GM18951 (cell line): ENCODE measurements at regions not wholly inside any gene's neighbourhood (a gene's known extent, or its start where the extent isn't known, plus 50 kb on each side); places are given as distances from the start of the nearest gene placed in this dataset.

Experiments
- POLR2A ChIP-seq: IDR thresholded peaks from 4 replicates; pipeline ENCODE4 v1.6.1; 2011; ENCODE audit warnings: mild to moderate bottlenecking; ENCODE audit not compliant: insufficient read length, insufficient read depth; ENCODE audit errors: extremely low read depth
- in situ Hi-C: fragments of 300-500 bp; cut with MboI; formaldehyde crosslinking; loops from one replicate; pipeline ENCODE4 v1.12.0; 2022; ENCODE audit warnings: low sequenced_read_pairs, mixed read lengths, inconsistent platforms; ENCODE audit not compliant: unreplicated experiment

DNA sequence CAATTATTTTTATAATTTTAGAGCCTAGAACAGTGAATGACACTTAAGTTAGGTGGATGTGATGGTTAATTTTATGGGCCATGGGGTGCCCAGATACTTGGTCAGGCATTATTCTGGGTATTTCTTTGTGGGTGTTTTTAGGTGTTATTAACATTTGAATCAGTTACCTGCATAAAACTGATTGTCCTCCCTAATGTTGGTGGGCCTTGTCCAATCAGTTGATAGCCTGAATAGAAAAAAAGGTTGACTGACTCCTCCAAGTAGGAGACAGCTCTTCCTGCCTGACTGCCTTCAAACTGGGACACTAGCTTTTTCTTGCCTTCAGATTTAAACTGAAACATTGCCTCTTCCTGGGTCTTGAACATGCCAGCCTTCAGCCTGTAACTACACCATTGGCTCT is 312.9 kb upstream of the FIGN start:
- TF ChIP-seq POLR2A = no peak
- in situ Hi-C loops = no loop called here

GRCh38 chr2:164046040-164046439 is 310.2 kb upstream of the FIGN start:
- in situ Hi-C loops = no loop called here
- no peak for TF ChIP-seq POLR2A

- in situ Hi-C loops = no loop called here
- no peak for TF ChIP-seq POLR2A
Measured at GRCh38 chr2:164044622-164045021, 308.8 kb upstream of the FIGN start.

GRCh38 chr2:164039270-164039669 is 303.5 kb upstream of the FIGN start:
- in situ Hi-C loops = no loop called here
- no peak for TF ChIP-seq POLR2A

DNA sequence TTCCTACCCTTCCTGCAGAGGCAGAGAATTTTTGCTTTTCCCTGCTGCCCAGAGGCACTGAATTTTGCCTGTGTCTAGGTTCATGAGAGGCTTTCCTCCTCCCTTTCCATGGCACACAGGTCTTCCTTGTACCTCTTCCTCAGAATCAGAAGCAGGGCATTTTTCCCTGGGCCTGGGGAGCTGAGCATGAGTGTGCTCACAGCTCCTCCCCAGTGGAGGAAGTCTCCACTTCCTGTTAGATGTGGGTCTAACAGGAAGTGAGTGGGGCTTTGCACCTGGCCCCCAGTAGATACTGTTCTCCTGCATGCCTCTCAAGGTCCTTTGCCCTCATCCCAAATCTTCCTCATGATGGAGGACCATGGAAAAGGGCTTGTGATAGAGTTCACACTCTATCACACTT is 297.2 kb upstream of the FIGN start:
- no peak for TF ChIP-seq POLR2A
- in situ Hi-C loops = no loop called here

DNA sequence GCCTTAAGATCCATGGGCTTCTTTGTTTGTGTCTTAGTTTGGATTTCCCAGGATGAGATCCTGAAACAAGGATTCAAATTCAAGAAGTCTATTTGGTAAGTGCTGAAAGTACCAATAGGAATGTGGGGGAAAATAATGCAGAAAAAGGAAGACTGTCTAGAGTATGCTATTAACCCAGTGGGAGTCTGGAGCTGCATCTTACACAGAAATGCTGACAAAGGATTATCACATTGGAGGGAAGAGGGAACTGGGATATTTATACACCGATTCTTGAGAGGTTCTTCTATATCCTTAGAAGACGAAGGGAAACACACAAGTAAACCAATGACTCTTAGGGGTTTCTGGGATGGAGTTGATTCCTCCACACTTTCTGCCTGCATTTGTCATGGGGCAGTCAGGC is 294.8 kb upstream of the FIGN start:
- in situ Hi-C loops = no loop called here
- TF ChIP-seq POLR2A = no peak

DNA sequence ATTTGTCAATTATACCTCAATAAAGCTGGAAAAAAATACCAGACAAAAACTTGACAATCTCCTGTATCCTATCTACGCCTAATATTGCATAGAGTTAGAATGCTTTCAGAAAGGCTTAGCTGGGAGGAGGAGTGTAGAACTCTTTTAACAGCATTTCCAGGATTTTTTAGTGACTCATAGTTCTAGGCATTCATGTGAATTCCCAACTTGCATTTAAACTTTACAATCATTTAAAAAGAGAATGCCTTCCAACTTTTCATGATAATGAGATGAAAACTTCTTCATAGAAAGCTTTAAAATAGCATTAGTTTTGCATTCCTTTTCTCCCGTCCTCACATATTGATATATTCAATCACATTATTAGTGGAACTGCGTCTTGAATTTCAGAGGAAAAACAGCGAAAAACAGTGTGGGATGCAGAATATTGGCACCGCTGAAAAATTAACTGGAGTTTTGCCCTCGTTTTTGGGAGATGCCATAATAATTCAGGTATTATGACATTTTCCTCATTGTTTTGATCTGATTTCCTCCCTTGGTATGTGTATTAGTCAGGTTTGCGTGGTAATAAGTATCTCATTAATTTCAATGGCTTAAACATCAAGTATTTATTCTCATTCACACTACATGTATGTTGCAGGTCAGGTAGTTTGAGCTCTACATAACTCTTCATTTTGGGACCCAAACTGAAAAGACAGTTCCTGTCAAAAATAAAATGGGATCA is 293.2 kb upstream of the FIGN start:
- in situ Hi-C loops = no loop called here
- TF ChIP-seq POLR2A = no peak

- no peak for TF ChIP-seq POLR2A
- in situ Hi-C loops = no loop called here
Measured at GRCh38 chr2:164024396-164024795, 288.6 kb upstream of the FIGN start.

GRCh38 chr2:164023896-164024295 is 288.1 kb upstream of the FIGN start:
- no peak for TF ChIP-seq POLR2A
- in situ Hi-C loops = no loop called here

DNA sequence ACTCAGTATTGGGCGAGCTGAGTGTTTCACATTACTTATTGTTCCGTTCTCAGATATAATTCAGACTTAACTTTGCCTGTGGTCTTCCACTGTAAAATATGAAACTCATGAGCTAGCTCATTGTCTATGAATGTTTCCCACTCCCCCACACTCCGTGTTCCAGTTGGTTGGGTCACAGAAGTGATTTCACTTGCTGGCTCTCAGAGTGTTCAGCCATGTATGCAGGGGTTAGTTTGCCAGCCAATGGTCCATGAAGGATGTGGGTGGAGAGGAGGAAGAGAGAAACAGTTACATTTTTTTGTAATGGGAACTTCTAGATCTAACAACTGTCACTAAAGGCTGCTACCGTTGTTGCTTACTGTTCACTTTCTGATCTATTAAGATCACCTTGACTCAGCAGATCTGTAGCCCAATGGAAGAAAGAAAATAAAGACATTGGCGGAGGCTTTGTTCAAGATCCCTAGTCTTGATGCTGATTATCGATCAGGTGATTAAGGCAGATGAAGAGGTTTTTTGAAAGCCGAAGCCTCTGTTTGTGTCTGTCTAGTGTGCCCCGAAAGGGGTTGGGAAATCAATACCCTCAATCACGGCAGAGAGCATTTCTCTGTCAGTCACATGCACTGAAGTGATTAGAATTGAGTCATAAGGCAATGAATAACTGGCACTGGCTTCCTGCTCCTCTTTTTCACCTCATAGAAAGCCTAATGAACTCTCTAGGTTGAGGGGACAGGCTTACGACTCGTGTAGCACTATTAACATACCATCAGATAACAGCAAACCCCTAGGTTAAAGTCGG is 279.7 kb upstream of the FIGN start:
- in situ Hi-C loops = no loop called here
- TF ChIP-seq POLR2A = no peak

DNA sequence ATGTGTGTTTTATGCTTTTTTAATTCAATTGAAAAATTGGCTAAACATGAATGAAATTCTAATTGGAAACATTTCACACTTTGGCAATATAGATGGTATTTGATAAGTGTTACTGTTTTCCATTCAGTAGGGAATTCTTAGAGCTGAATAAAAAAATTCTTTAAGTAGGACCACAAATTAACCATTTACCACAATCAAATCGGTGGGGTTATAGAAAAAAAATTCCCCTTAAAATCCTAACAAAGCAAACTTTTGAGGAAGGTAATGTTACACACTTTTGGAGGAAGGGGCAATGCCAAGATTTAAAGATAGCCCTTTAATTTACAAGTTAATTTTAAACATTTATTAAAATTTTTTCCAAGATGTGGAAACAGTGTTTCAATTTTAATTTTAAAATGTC is 279.0 kb upstream of the FIGN start:
- TF ChIP-seq POLR2A = no peak

DNA sequence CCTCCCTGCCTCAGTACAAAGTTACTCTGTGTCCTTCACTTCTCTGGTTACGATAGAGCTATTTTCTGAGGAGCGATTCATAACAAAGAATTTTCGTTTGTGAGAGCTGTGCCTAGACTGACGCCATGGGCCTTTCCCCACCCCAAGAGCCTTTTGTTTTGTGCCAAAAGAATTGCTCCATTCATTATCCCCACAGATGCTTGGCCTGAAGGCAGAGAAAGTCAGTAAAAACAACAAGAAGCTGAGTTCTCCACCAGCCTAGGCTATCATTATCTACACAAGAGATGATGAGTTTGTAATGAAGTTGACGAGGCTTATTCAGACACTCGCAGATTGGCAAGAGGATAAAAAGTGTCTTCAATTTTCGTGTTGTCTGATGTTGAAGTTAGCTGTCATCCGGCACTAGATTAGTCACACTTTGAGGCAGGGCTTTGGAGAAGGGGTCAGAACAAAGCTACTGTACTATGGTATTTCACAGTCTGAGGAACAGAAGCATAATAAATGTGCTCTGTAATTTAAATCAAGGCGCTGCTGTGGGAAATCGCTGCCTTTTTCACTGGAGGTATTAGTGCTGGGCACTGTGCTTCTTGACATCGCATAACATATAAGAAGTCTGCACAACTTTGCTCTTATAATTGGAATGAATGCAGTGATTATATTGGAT is 278.4 kb upstream of the FIGN start:
- TF ChIP-seq POLR2A = no peak
- in situ Hi-C loops = no loop called here

More for the DNA sequence above, 279.0 kb upstream of the FIGN start:
- in situ Hi-C loops = no loop called here

- TF ChIP-seq POLR2A = no peak
- in situ Hi-C loops = no loop called here
Measured at GRCh38 chr2:164012581-164012980, 276.8 kb upstream of the FIGN start.
